ENCODE measurements at regions not wholly inside any gene's neighbourhood (a gene's known extent, or its start where the extent isn't known, plus 50 kb on each side); places are given as distances from the start of the nearest gene placed in this dataset.
"Not testable (repeated sequence)": the region's sequence is repeated elsewhere in the genome, so short reads cannot be mapped to it uniquely, and the experiment has no call there.

GRCh38 chrX:37925761-37926160, 78.4 kb upstream of the DYNLT3 start:
- TF ChIP-seq CTCF (IDR thresholded peaks at IDR 0.05; ENCODE audit: insufficient read depth, low read length); POLR2AphosphoS5 (IDR thresholded peaks at IDR 0.05; ENCODE audit: low read depth); GABPA (IDR thresholded peaks at IDR 0.05; ENCODE audit: low read depth); REST (IDR thresholded peaks at IDR 0.05; ENCODE audit: insufficient replicate concordance, low read depth); SPI1 (IDR thresholded peaks at IDR 0.05; ENCODE audit: borderline replicate concordance, low read depth): not testable (repeated sequence)
